Stimulated activated naive CD8-positive, alpha-beta T cell treated with anti-CD3 and anti-CD28 coated beads, Interleukin-15, Interleukin-2, amounts not matched to agents 100 ng/mL and 50 ng/mL, for 24 hours (primary cell): ENCODE measurements at regions not wholly inside any gene's neighbourhood (a gene's known extent, or its start where the extent isn't known, plus 50 kb on each side); places are given as distances from the start of the nearest gene placed in this dataset.
"Not testable (repeated sequence)": the region's sequence is repeated elsewhere in the genome, so short reads cannot be mapped to it uniquely, and the experiment has no call there.

Experiments used
- H3K27ac Mint-ChIP-seq: one replicate; pipeline ENCODE4 v1.8.0; 2021; ENCODE audit warnings: mild to moderate bottlenecking, mixed read lengths
- H3K27me3 Mint-ChIP-seq: one replicate; pipeline ENCODE4 v1.8.0; 2021; ENCODE audit warnings: mixed read lengths
- H3K36me3 Mint-ChIP-seq: one replicate; pipeline ENCODE4 v1.8.0; 2021; ENCODE audit warnings: low read depth, mixed read lengths
- H3K4me1 Mint-ChIP-seq: one replicate; pipeline ENCODE4 v1.8.0; 2021; ENCODE audit warnings: low read depth, mixed read lengths
- H3K4me3 Mint-ChIP-seq: one replicate; pipeline ENCODE4 v1.8.0; 2021; ENCODE audit warnings: mild to moderate bottlenecking, mixed read lengths
- H3K9me3 Mint-ChIP-seq: one replicate; pipeline ENCODE4 v1.8.0; 2021; ENCODE audit warnings: mixed read lengths

DNA sequence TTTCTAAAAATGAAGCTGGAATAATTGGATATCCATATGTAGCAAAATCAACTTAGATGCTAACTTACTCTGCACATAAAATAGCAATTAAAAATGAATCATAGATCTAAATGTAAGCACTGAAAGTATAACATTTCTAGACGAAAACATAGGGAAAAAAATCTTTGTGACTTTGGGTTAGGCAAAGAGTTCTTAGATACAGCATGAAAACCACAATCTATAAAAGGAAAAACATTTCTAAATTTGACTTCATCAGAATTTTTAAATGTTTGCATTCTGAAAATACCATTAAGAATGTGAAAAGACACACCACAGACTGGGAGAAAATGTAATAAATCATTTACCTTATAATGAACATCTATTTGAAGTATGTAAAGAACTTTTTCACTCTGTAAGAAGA lies 128.8 kb downstream of the APIP start:
- Mint-ChIP-seq H3K27me3 (peaks cover 32% of the 10 kb centered on the region), H3K36me3 (no peaks in the 10 kb centered on the region), H3K4me3 (no peak overlapping the region), H3K27ac (no peak overlapping the region), H3K4me1 (no peaks in the 10 kb centered on the region), H3K9me3 (no peaks in the 10 kb centered on the region)

DNA sequence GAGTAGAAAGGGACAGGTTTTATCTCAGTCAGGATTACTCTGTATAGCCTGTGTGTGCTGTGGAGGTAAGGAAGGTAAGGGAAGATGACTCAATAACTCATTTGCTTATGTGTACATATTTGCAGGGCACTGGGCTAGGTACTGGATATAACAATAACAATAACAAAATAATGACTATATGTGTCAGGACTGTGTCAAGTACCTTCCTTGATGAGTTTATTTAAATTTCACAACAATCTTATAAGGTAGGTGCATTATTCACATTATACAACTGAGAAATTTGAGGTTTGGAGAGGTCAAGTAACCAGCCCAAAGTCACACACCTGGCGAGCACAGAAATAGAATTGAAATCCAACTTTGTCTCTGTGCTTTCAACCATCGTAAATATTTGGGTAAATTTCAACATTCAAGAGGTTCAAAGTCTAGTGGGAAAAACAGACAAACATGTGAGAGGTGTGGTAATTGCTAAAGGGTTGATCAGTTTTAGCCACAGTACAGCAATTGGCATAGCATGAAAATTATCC lies 131.8 kb downstream of the APIP start:
- Mint-ChIP-seq H3K4me1 (no peaks in the 10 kb centered on the region), H3K4me3 (no peak overlapping the region), H3K27me3 (peaks cover 37% of the 10 kb centered on the region), H3K27ac (no peak overlapping the region), H3K9me3 (no peaks in the 10 kb centered on the region), H3K36me3 (no peaks in the 10 kb centered on the region)

DNA sequence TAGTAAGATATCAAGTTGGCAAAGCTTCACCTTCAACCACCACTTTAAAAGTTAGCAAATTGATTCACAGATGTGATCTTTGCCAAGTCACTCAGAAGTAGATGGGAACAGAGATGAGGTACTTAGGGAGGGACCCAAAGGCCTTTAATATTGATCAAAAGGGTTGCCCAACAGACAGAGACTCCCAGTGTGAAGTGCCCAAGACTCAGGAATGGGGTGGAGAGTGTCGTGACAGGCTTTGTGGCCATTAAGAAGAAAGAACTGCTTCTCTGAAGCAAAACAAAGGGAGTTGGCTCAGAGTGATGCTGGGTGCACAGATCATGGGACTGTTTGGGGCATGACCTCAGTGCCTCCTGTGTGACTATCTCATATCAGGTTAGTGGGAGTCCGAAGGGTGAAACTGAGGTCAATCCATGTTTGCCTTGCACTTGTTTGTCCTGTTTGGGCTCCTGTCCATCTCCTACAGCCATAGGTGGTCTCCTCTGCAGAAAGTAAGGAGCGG lies 132.3 kb downstream of the APIP start:
- no peaks in the 10 kb centered on the region for H3K9me3 Mint-ChIP-seq
- no peaks in the 10 kb centered on the region for H3K4me1 Mint-ChIP-seq
- H3K27me3 Mint-ChIP-seq = peaks cover 37% of the 10 kb centered on the region
- no peak overlapping the region for H3K27ac Mint-ChIP-seq
- H3K4me3 Mint-ChIP-seq = no peak overlapping the region
- no peaks in the 10 kb centered on the region for H3K36me3 Mint-ChIP-seq

DNA sequence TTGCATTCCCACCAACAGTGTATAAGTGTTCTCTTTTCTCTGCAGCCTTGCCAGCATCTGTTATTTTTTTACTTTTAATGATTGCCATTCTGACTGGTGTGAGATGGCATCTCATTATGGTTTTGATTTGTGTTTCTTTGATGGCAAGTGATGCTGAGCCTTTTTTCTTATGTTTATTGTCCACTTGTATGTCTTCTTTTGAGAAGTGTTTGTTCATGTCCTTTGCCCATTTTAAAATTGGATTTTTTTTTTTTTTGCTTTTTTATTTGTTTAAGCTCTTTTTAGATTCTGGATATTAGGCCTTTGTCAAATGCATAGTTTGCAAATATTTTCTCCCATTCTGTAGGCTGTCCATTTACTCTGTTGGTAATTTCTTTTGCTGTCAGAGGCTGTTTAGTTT lies 134.4 kb downstream of the APIP start:
- not testable (repeated sequence) for H3K4me1 Mint-ChIP-seq, H3K36me3 Mint-ChIP-seq, H3K27ac Mint-ChIP-seq, H3K4me3 Mint-ChIP-seq, H3K9me3 Mint-ChIP-seq
- peaks cover 42% of the 10 kb centered on the region for H3K27me3 Mint-ChIP-seq

DNA sequence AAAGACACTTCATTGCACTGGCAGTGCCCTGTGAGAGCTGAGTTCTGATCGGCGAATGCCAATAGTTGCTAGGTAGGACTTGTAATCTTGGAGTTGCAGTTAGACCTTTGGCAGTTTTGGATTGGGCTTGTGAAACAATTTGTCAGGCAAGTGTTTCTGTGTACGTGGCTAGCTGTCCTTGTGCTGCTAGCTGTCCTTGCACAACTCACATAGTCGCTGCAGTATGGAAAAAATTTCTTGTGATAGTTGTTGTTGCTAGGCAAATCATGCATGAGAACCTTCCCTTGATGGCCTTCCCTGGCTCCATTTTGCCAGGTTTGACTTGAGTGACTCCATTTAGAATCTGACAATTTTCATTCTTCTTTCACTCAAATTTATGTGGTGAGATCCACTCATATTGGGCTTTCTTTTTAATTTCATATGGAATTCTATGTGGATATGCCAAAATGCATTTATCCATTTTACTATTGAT lies 140.7 kb downstream of the APIP start:
- no peak overlapping the region for H3K4me3 Mint-ChIP-seq

DNA sequence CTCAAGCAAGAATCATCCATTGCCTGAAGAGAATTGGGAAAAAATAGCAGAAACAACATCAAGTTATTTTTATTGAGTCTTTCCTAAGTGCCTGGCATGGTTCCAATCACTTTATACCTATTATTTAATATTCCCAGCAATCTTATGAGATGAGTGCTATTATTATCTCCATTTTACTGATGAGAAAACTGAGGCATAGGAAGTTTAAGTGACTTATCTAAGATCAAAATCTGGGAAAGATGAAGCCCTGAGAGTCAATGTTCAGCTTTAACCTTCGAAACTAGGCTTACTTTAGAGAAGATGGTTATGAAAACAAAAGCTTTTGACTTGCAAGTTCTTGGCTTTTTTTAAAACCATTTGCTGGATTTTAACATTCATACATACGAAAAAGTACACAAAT lies 141.6 kb downstream of the APIP start:
- Mint-ChIP-seq H3K27ac (no peak overlapping the region), H3K4me3 (no peak overlapping the region), H3K4me1 (no peaks in the 10 kb centered on the region), H3K9me3 (no peaks in the 10 kb centered on the region), H3K27me3 (peaks cover 38% of the 10 kb centered on the region), H3K36me3 (no peaks in the 10 kb centered on the region)

More for the DNA sequence above, 140.7 kb downstream of the APIP start:
- H3K27me3 Mint-ChIP-seq = peaks cover 39% of the 10 kb centered on the region
- H3K36me3 Mint-ChIP-seq = no peaks in the 10 kb centered on the region
- no peaks in the 10 kb centered on the region for H3K9me3 Mint-ChIP-seq
- H3K4me1 Mint-ChIP-seq = no peaks in the 10 kb centered on the region
- no peak overlapping the region for H3K27ac Mint-ChIP-seq

DNA sequence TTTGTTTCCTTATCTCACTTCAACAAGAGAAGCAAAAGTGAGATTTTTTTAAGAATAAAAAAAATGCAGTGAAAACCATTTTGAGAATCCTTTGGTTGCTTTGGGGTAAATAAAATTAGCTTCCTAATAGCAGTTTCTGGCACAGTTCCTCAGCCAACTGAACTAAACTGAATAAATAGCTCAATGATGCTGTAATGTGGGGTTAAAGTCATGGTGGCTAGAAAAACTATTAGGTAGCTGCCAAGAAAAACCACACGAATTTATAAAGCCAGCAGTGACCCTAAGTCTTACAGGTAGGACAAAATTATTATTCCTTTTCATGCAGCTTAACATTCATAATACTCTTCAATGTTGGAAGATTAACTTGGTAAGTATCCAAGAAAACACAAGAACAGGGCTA lies 142.4 kb downstream of the APIP start:
- Mint-ChIP-seq H3K4me3 (no peak overlapping the region), H3K27me3 (peaks cover 39% of the 10 kb centered on the region), H3K9me3 (no peaks in the 10 kb centered on the region), H3K27ac (no peak overlapping the region), H3K36me3 (no peaks in the 10 kb centered on the region), H3K4me1 (no peaks in the 10 kb centered on the region)

DNA sequence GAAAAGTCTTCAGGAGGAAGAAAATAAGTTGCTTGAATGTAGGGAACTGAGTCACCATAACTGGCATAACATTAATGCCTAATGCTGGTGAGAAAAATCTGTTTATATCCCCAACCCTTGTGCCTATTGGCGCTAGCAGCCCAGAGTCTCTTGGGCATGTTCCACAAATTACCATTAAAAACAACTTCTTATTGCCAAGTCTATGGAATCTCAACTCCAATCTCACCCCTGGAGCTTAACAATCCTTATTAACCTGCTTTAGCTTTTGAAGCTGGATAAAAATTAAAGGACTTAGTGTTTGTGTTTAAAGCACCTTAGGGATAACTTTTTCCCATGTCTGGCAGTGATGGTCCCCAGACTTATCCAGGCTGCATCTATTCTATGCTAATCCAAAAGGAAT lies 143.0 kb downstream of the APIP start:
- H3K36me3 Mint-ChIP-seq = no peaks in the 10 kb centered on the region
- peaks cover 45% of the 10 kb centered on the region for H3K27me3 Mint-ChIP-seq
- no peak overlapping the region for H3K27ac Mint-ChIP-seq
- H3K4me1 Mint-ChIP-seq = no peaks in the 10 kb centered on the region
- no peaks in the 10 kb centered on the region for H3K9me3 Mint-ChIP-seq
- H3K4me3 Mint-ChIP-seq = no peak overlapping the region

DNA sequence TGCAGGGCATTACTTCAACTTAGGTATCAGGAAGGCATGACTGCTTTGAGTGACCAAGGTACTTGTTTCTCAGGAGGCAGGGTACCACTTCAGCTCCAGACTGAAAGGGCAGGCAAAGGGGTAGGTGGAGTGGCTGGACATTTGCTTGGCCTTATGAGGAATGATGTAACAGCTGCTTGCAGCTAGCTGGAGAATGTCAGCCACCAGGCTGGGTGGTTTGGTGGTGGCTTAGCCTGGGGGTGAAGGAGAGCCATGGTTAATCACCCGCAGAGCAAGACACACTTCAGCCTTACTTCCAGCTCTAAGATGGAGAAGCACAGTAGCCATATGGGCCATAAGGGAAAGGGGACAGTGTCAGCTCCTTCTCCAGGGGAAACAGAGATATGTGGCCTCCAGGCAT lies 146.1 kb downstream of the APIP start:
- Mint-ChIP-seq H3K27me3 (peaks cover 45% of the 10 kb centered on the region), H3K9me3 (no peaks in the 10 kb centered on the region), H3K36me3 (no peaks in the 10 kb centered on the region), H3K4me1 (no peaks in the 10 kb centered on the region), H3K4me3 (no peak overlapping the region), H3K27ac (no peak overlapping the region)

DNA sequence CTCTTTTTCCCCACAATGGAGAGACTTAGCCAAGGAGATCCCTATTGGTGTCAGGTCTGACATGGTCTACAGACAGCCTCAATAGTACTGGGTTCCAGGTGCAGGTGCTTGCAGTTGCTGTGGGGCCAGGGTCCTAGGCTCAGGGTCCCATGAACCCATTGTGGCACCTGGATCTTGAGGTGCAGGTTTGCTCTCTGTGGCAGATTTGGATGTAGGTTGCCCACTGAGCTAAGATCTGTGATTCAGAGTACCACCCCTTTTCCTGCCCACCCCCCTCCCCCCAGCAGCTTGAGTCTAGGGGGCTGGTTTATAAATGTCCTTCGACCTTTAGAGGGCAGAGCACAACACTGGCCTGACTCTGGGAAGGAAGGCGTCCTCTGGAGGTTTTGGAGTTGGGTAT lies 147.0 kb downstream of the APIP start:
- H3K27ac Mint-ChIP-seq = no peak overlapping the region
- no peak overlapping the region for H3K4me3 Mint-ChIP-seq
- H3K4me1 Mint-ChIP-seq = no peaks in the 10 kb centered on the region
- H3K9me3 Mint-ChIP-seq = no peaks in the 10 kb centered on the region
- peaks cover 42% of the 10 kb centered on the region for H3K27me3 Mint-ChIP-seq
- no peaks in the 10 kb centered on the region for H3K36me3 Mint-ChIP-seq

DNA sequence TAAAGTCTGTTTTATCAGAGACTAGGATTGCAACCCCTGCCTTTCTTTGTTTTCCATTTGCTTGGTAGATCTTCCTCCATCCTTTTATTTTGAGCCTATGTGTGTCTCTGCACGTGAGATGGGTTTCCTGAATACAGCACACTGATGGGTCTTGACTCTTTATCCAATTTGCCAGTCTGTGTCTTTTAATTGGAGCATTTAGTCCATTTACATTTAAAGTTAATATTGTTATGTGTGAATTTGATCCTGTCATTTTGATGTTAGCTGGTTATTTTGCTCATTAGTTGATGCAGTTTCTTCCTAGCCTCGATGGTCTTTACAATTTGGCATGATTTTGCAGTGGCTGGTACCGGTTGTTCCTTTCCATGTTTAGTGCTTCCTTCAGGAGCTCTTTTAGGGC lies 141.7 kb downstream of the EHF start:
- H3K27ac Mint-ChIP-seq, H3K4me1 Mint-ChIP-seq, H3K36me3 Mint-ChIP-seq, H3K9me3 Mint-ChIP-seq, H3K4me3 Mint-ChIP-seq: not testable (repeated sequence)
- peaks cover 28% of the 10 kb centered on the region for H3K27me3 Mint-ChIP-seq

DNA sequence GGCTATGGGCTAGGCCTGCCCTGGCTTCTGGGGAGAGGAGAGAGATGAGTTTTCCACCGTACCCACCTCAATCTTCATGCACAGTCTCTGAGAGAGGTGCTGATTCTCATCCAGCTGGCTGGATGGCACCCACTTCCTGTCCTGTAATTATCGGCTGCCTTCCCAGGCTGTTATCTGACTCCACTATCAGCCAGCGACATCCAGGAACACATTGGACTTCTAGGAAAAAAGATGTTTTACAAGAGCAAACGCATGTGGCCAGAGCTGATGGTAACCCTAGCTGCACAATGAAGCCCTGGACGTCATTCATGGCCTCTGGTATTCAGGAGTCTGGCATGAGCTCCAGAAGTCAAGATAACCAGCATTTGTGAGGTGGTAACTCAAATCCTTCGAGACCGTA lies 137.4 kb downstream of the EHF start:
- Mint-ChIP-seq H3K4me1 (no peaks in the 10 kb centered on the region), H3K36me3 (no peaks in the 10 kb centered on the region), H3K9me3 (no peaks in the 10 kb centered on the region), H3K4me3 (no peak overlapping the region), H3K27me3 (peaks cover 28% of the 10 kb centered on the region), H3K27ac (no peak overlapping the region)

DNA sequence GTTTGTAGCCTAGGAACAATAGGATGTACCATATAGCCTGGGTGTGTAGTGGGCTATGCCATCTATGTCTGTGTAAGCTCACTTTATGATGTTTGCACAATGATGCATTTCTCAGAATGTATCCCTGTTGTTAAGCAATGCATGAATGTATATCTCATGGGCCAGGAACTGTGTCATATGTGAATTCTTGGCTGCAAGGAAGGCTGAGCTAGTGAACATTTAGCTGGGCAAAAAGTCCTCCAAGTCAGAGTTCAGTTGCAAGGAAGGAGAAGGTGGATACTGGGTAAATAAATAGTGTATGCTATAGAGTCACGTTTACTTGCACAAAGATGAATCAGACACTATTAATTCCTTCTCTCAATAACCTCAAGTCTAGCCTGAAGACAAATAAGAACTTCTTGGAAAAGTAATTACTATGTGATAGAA lies 136.1 kb downstream of the EHF start:
- peaks cover 28% of the 10 kb centered on the region for H3K27me3 Mint-ChIP-seq
- no peak overlapping the region for H3K4me3 Mint-ChIP-seq
- H3K9me3 Mint-ChIP-seq = no peaks in the 10 kb centered on the region
- no peaks in the 10 kb centered on the region for H3K4me1 Mint-ChIP-seq
- H3K27ac Mint-ChIP-seq = no peak overlapping the region
- no peaks in the 10 kb centered on the region for H3K36me3 Mint-ChIP-seq

DNA sequence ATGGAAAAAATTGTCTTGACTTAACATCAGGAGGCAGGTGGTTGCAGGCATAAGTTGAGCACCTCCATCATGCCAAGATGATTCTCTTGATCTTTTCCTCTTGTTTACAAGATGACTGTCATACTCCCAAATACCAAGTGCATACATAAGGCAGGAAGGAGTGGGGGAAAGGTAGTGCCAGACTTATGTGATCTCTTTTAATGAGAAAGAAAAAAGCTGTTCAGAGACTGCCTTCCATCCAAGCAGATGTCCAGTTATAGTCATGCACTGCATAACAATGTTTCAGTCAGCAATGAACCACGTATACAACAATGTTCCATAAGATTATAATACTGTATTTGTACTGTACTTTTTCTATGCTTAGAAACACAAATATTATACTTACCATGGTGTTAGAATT lies 135.7 kb downstream of the EHF start:
- H3K9me3 Mint-ChIP-seq = no peaks in the 10 kb centered on the region
- H3K27ac Mint-ChIP-seq = no peak overlapping the region
- no peak overlapping the region for H3K4me3 Mint-ChIP-seq
- H3K4me1 Mint-ChIP-seq = no peaks in the 10 kb centered on the region
- no peaks in the 10 kb centered on the region for H3K36me3 Mint-ChIP-seq
- H3K27me3 Mint-ChIP-seq = peaks cover 28% of the 10 kb centered on the region

DNA sequence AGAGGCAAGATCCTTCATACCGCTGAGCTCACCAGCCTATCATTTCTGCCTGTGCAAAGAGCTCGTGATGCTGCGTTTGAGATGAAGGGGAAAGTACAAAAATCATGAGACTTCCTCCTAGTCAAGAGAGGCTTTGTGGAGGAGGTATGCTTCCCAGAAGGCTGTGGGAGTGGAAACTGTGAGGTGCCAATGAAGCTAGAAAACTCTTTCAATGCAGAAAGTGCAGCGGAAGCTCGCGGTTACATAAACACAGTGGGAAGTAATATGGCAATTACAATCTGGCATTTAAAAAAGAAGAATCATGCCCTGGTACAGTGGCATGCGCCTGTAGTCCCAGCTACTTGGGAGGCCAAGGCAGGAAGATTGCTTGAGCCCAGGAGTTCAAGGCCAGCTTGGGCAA lies 134.8 kb downstream of the EHF start:
- H3K27me3 Mint-ChIP-seq = peaks cover 35% of the 10 kb centered on the region

DNA sequence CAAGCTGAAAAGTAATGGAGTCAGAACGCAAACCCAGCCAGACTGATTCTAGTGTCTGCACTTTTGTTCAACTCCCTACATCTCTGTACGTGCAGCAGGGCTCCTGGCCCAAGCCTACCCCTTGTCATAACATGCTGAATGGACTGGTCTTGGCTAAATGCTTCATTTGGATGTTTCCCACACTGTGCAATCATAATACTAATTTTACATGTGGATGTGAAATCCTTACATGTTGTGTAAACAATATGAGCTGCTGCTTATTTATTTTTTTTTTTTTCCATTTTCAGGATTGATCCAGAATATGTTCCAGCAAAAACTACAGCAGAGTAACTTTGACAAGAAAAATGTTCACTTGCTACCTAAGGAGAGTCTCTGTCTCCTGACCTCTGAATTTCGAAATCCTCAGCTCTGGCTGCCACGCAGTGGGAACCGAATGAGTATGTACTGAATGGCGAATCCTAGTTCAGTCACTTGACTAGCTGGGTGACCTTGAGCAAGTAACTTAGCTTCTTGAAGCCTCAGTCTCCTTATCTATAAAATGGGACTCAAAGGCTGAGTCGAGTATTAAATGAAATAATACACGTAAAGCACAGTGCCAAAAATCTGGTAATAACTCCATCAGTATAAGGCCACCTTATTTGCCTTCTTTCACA lies 133.4 kb downstream of the EHF start:
- H3K36me3 Mint-ChIP-seq = no peaks in the 10 kb centered on the region
- H3K27ac Mint-ChIP-seq = no peak overlapping the region
- H3K4me1 Mint-ChIP-seq = no peaks in the 10 kb centered on the region
- no peaks in the 10 kb centered on the region for H3K9me3 Mint-ChIP-seq
- H3K27me3 Mint-ChIP-seq = peaks cover 30% of the 10 kb centered on the region
- no peak overlapping the region for H3K4me3 Mint-ChIP-seq

More for the DNA sequence above, 134.8 kb downstream of the EHF start:
- Mint-ChIP-seq H3K36me3 (no peaks in the 10 kb centered on the region), H3K4me1 (no peaks in the 10 kb centered on the region), H3K27ac (no peak overlapping the region), H3K9me3 (no peaks in the 10 kb centered on the region), H3K4me3 (no peak overlapping the region)
